ENCODE measurements at regions not wholly inside any gene's neighbourhood (a gene's known extent, or its start where the extent isn't known, plus 50 kb on each side); places are given as distances from the start of the nearest gene placed in this dataset.

DNA sequence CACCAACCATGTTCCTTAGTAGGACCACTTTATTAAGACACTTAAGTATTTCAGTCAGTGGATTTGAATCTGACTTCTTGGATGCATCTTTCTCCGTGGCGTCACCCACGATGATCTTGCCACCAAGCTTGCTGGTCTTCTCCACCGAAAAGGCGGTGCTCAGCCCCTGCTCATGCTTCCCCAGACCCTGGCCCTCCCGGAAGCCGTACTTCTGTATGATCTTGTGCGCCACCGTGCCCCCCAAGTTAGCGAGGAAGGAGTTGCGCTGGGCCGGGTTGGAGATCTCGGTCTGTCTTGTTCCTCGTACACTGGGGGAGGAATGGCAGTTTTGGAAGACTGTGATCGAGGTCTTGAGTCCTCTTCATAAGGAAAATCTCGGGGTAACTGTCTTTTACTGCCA is 213.4 kb upstream of the NANOGP8 start:
- Histone ChIP-seq H3K27ac (replicated peaks) (no peak overlapping the region), H3K27me3 (ENCODE audit: insufficient read depth, poor library complexity, severe bottlenecking) (no peaks in the 10 kb centered on the region), H3K4me3 (replicated peaks; ENCODE audit: insufficient read depth, low read length) (no peak overlapping the region)
- TF ChIP-seq POLR2AphosphoS5 (IDR thresholded peaks at IDR 0.05; ENCODE audit: low read depth) (no peak), SPI1 (IDR thresholded peaks at IDR 0.05; ENCODE audit: borderline replicate concordance, low read depth) (no peak), GABPA (IDR thresholded peaks at IDR 0.05; ENCODE audit: low read depth) (no peak)
- TF ChIP-seq, protein P1, sequence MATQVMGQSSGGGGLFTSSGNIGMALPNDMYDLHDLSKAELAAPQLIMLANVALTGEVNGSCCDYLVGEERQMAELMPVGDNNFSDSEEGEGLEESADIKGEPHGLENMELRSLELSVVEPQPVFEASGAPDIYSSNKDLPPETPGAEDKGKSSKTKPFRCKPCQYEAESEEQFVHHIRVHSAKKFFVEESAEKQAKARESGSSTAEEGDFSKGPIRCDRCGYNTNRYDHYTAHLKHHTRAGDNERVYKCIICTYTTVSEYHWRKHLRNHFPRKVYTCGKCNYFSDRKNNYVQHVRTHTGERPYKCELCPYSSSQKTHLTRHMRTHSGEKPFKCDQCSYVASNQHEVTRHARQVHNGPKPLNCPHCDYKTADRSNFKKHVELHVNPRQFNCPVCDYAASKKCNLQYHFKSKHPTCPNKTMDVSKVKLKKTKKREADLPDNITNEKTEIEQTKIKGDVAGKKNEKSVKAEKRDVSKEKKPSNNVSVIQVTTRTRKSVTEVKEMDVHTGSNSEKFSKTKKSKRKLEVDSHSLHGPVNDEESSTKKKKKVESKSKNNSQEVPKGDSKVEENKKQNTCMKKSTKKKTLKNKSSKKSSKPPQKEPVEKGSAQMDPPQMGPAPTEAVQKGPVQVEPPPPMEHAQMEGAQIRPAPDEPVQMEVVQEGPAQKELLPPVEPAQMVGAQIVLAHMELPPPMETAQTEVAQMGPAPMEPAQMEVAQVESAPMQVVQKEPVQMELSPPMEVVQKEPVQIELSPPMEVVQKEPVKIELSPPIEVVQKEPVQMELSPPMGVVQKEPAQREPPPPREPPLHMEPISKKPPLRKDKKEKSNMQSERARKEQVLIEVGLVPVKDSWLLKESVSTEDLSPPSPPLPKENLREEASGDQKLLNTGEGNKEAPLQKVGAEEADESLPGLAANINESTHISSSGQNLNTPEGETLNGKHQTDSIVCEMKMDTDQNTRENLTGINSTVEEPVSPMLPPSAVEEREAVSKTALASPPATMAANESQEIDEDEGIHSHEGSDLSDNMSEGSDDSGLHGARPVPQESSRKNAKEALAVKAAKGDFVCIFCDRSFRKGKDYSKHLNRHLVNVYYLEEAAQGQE (IDR thresholded peaks at IDR 0.05; ENCODE audit: insufficient replicate concordance, low read depth): no peak
- DNase-seq (ENCODE audit: low read depth in 1 of 2, low spot score in 1 of 2): no peak

DNA sequence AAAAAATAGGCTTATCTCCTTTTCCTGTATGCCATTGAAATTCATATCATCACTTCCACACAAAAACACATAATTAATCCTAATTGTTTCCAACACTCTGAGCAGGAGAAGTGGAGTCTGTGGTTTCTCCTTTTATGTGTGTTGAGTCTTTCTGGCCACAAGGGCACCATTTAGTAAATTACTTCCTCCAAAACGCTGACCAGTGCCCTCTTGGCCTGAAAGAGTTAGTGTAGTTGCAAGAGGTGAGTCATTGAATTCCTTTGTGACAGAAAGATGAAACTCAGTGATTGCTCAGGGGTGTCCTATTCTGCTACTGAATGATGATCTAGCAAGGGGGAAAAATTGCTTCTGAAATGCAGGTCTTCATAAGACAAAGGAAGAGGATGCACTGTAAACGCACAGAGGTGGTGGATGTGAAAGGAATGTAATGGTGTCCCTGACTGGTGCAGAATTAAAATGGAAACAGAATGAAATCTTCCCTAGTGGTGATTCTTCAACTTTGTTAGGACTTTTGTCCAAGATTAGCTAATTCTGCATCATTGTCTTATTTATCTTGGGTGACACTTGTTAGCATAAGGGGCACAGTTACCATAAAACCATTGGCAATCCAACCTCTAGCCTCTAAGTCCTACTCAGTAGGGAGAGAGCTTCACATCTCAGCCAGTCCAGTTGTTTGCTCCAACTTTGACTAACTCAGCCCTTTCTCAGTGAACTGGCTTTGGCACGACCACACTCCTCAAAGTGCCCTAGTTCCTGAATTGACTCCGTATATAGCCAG is 208.4 kb upstream of the NANOGP8 start:
- no peak overlapping the region for H3K4me3 ChIP-seq (replicated peaks; ENCODE audit: insufficient read depth, low read length)
- H3K27ac ChIP-seq (replicated peaks): no peak overlapping the region
- peak in 1 of 2 experiments; percentile 7 for DNase-seq (ENCODE audit: low read depth in 1 of 2, low spot score in 1 of 2)
- TF ChIP-seq SPI1 (IDR thresholded peaks at IDR 0.05; ENCODE audit: borderline replicate concordance, low read depth) (no peak), GABPA (IDR thresholded peaks at IDR 0.05; ENCODE audit: low read depth) (no peak), POLR2AphosphoS5 (IDR thresholded peaks at IDR 0.05; ENCODE audit: low read depth) (no peak)
- TF ChIP-seq, protein P2, sequence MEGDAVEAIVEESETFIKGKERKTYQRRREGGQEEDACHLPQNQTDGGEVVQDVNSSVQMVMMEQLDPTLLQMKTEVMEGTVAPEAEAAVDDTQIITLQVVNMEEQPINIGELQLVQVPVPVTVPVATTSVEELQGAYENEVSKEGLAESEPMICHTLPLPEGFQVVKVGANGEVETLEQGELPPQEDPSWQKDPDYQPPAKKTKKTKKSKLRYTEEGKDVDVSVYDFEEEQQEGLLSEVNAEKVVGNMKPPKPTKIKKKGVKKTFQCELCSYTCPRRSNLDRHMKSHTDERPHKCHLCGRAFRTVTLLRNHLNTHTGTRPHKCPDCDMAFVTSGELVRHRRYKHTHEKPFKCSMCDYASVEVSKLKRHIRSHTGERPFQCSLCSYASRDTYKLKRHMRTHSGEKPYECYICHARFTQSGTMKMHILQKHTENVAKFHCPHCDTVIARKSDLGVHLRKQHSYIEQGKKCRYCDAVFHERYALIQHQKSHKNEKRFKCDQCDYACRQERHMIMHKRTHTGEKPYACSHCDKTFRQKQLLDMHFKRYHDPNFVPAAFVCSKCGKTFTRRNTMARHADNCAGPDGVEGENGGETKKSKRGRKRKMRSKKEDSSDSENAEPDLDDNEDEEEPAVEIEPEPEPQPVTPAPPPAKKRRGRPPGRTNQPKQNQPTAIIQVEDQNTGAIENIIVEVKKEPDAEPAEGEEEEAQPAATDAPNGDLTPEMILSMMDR (IDR thresholded peaks at IDR 0.05; ENCODE audit: insufficient read depth, low read length): no peak
- TF ChIP-seq, protein P1 (IDR thresholded peaks at IDR 0.05; ENCODE audit: insufficient replicate concordance, low read depth): no peak
- H3K27me3 ChIP-seq (ENCODE audit: insufficient read depth, poor library complexity, severe bottlenecking): no peaks in the 10 kb centered on the region

GRCh38 chr15:35290301-35290721 is 205.2 kb upstream of the NANOGP8 start:
- Histone ChIP-seq H3K4me3 (replicated peaks; ENCODE audit: insufficient read depth, low read length) (no peak overlapping the region), H3K27me3 (ENCODE audit: insufficient read depth, poor library complexity, severe bottlenecking) (no peaks in the 10 kb centered on the region), H3K27ac (replicated peaks) (no peak overlapping the region)
- DNase-seq (ENCODE audit: low read depth in 1 of 2, low spot score in 1 of 2): no peak
- no peak for TF ChIP-seq POLR2AphosphoS5 (IDR thresholded peaks at IDR 0.05; ENCODE audit: low read depth)
- TF ChIP-seq, protein P2 (IDR thresholded peaks at IDR 0.05; ENCODE audit: insufficient read depth, low read length): no peak
- TF ChIP-seq SPI1 (IDR thresholded peaks at IDR 0.05; ENCODE audit: borderline replicate concordance, low read depth): no peak
- TF ChIP-seq, protein P1 (IDR thresholded peaks at IDR 0.05; ENCODE audit: insufficient replicate concordance, low read depth): no peak
- TF ChIP-seq GABPA (IDR thresholded peaks at IDR 0.05; ENCODE audit: low read depth): no peak

All from HL-60 (cell line).